Lower leg skin (tissue), 4 donors: ENCODE measurements at regions not wholly inside any gene's neighbourhood (a gene's known extent, or its start where the extent isn't known, plus 50 kb on each side); places are given as distances from the start of the nearest gene placed in this dataset.

Experiments
- DNase-seq, 2 donors: peaks; one replicate each; pipeline ENCODE4 v3.0.0-alpha.2; 2019; ENCODE audit warnings: low spot score in 2 of 2
- H3K4me3 ChIP-seq: fragments of 200-600 bp; sonication (generic); 2 replicates; pipeline ENCODE4 v1.5.1; 2017; ENCODE audit warnings: mild to moderate bottlenecking, low read depth; ENCODE audit not compliant: poor library complexity, severe bottlenecking
- CTCF ChIP-seq, 3 donors: fragments of 450-650 bp; IDR thresholded peaks; one replicate each; pipeline ENCODE4 v1.5.1; 2016; ENCODE audit warnings: antibody characterized with exemption in 3 of 3, mild to moderate bottlenecking in 3 of 3, moderate library complexity in 2 of 3
- POLR2A ChIP-seq, 2 donors: fragments of 450-650 bp; IDR thresholded peaks; one replicate each; pipeline ENCODE4 v1.6.1; 2016 to 2017; ENCODE audit warnings: antibody characterized with exemption in 2 of 2, mild to moderate bottlenecking in 1 of 2, moderate library complexity in 1 of 2
- WGBS, 2 donors: methylation state at CpG; one replicate each; pipeline ENCODE4 v1.1.5; 2018; 5-methylcytosine and 5-hydroxymethylcytosine counted together
- intact Hi-C: fragments of 100-400 bp; cut with DNase I; formaldehyde crosslinking; loops from one replicate; pipeline ENCODE4 v1.15.0; 2023; ENCODE audit warnings: low total_unique reads

- peak in 1 of 2 donors; percentile 78 for DNase-seq
- no peak for TF ChIP-seq CTCF (IDR thresholded peaks at IDR 0.05)
- TF ChIP-seq POLR2A (IDR thresholded peaks at IDR 0.05), result no peak
- WGBS, 2 donors, result 52 to 54% methylated on average over 9 of the region's 9 CpGs
- no peak overlapping the region for H3K4me3 ChIP-seq
- intact Hi-C loops, result no loop called here
Measured at GRCh38 chr2:47650001-47650535, 79.3 kb upstream of the KCNK12 start.

- peak in 1 of 2 donors; percentile 65 for DNase-seq
- TF ChIP-seq CTCF (IDR thresholded peaks at IDR 0.05) (no peak), POLR2A (IDR thresholded peaks at IDR 0.05) (no peak)
- 8 to 63% methylated on average over 1 of the region's 1 CpG for WGBS, 2 donors
- no peak overlapping the region for H3K4me3 ChIP-seq
- intact Hi-C loops, result no loop called here
Measured at GRCh38 chr2:47645246-47645645, 74.5 kb upstream of the KCNK12 start.

GRCh38 chr2:47644351-47644750 is 73.6 kb upstream of the KCNK12 start:
- H3K4me3 ChIP-seq, result no peak overlapping the region
- intact Hi-C loops, result no loop called here
- peak in 1 of 2 donors; percentile 52 for DNase-seq
- WGBS, 2 donors, result 87 to 89% methylated on average over 4 of the region's 4 CpGs
- TF ChIP-seq POLR2A (IDR thresholded peaks at IDR 0.05) (no peak), CTCF (IDR thresholded peaks at IDR 0.05) (no peak)

GRCh38 chr2:47641366-47641765 is 70.6 kb upstream of the KCNK12 start:
- TF ChIP-seq POLR2A (IDR thresholded peaks at IDR 0.05), result no peak
- TF ChIP-seq CTCF (IDR thresholded peaks at IDR 0.05), result no peak
- intact Hi-C loops, result no loop called here
- 60 to 61% methylated on average over 2 of the region's 2 CpGs for WGBS, 2 donors
- no peak overlapping the region for H3K4me3 ChIP-seq
- DNase-seq, result no peak

GRCh38 chr2:47640356-47640755 is 69.6 kb upstream of the KCNK12 start:
- no peak overlapping the region for H3K4me3 ChIP-seq
- intact Hi-C loops, result no loop called here
- 80 to 88% methylated on average over 3 of the region's 3 CpGs for WGBS, 2 donors
- DNase-seq, result peak in 1 of 2 donors; percentile 57
- TF ChIP-seq CTCF (IDR thresholded peaks at IDR 0.05) (no peak), POLR2A (IDR thresholded peaks at IDR 0.05) (no peak)

- 78 to 87% methylated on average over 4 of the region's 4 CpGs for WGBS, 2 donors
- DNase-seq, result no peak
- TF ChIP-seq CTCF (IDR thresholded peaks at IDR 0.05), result no peak
- TF ChIP-seq POLR2A (IDR thresholded peaks at IDR 0.05), result no peak
- intact Hi-C loops, result no loop called here
- no peak overlapping the region for H3K4me3 ChIP-seq
Measured at GRCh38 chr2:47639467-47639866, 68.7 kb upstream of the KCNK12 start.
